PC-9 (cell line): ENCODE measurements at regions not wholly inside any gene's neighbourhood (a gene's known extent, or its start where the extent isn't known, plus 50 kb on each side); places are given as distances from the start of the nearest gene placed in this dataset.

Source experiments
- CTCF ChIP-seq: fragments of 200-600 bp; sonication (generic); conservative IDR thresholded peaks from 2 replicates; pipeline ENCODE4 v1.6.1; 2017; ENCODE audit warnings: mixed run types, antibody characterized with exemption, mild to moderate bottlenecking, moderate library complexity
- EZH2 ChIP-seq: fragments of 200-600 bp; sonication (generic); IDR thresholded peaks from 2 replicates; pipeline ENCODE4 v1.8.0; 2017; ENCODE audit warnings: antibody characterized with exemption, low read depth

GRCh38 chr14:85263916-85264675 is 265.8 kb upstream of the FLRT2 start:
- TF ChIP-seq EZH2 = no peak
- no peak for TF ChIP-seq CTCF
